Ovary (tissue), 3 donors: ENCODE measurements at regions not wholly inside any gene's neighbourhood (a gene's known extent, or its start where the extent isn't known, plus 50 kb on each side); places are given as distances from the start of the nearest gene placed in this dataset.

Source experiments
- POLR2A ChIP-seq: fragments of 450-650 bp; IDR thresholded peaks from one replicate; pipeline ENCODE4 v1.6.1; 2017; ENCODE audit warnings: antibody characterized with exemption, mild to moderate bottlenecking, moderate library complexity
- TF ChIP-seq, protein P1 (sequence below), 3 donors: fragments of 450-650 bp in 2 of 3; fragments of 200-600 bp in 1 of 3; IDR thresholded peaks; one replicate each; pipeline versions ENCODE4 v1.5.1 to v1.8.0; 2016 to 2022; ENCODE audit warnings: antibody characterized with exemption in 3 of 3, mild to moderate bottlenecking in 1 of 3
- donor health status: DM: no; HTN: no; CAD: no.

DNA sequence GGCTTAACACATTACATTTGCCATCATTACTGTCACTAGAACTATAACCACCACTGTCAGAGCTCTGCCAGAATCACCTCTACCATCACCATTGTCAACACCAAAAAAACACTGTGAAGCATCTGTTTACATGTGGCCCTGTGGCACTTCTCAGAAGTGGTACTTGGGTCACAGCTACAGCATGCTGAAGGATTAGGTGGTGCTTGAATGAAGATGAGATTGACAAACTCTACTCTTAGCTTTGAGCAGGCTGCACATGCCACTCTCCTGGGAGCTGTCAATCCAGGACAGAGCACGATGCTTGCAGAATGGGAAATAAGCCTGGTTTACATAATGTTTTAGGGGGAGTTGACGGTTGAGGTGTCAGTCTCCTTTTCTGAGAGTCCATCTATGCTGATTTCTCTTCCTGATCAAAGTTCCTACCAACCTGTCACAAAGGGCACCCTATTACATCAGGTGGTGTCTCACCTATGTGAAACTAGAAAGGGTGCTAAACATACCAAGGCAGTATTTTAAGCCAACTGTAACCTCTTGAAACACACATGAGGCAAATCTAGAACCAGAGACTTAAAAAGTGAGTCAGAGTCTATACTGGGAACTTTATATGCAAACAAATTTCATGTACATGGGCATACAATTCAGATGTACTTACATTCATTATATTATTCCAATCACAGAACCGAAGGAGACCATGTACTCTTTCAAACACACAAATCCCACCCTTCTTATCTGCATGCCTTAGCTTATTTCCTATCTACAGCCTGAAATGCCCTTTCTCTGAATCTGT is 258.7 kb downstream of the EMP1 start:
- TF ChIP-seq, protein P1, sequence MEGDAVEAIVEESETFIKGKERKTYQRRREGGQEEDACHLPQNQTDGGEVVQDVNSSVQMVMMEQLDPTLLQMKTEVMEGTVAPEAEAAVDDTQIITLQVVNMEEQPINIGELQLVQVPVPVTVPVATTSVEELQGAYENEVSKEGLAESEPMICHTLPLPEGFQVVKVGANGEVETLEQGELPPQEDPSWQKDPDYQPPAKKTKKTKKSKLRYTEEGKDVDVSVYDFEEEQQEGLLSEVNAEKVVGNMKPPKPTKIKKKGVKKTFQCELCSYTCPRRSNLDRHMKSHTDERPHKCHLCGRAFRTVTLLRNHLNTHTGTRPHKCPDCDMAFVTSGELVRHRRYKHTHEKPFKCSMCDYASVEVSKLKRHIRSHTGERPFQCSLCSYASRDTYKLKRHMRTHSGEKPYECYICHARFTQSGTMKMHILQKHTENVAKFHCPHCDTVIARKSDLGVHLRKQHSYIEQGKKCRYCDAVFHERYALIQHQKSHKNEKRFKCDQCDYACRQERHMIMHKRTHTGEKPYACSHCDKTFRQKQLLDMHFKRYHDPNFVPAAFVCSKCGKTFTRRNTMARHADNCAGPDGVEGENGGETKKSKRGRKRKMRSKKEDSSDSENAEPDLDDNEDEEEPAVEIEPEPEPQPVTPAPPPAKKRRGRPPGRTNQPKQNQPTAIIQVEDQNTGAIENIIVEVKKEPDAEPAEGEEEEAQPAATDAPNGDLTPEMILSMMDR (IDR thresholded peaks at IDR 0.05): no peak
- TF ChIP-seq POLR2A: no peak
